Vagina (tissue), 2 donors: ENCODE measurements at regions not wholly inside any gene's neighbourhood (a gene's known extent, or its start where the extent isn't known, plus 50 kb on each side); places are given as distances from the start of the nearest gene placed in this dataset.

Experiments
- CTCF ChIP-seq, 3 experiments: fragments of 450-650 bp in 2 of 3; fragments of 200-600 bp in 1 of 3; sonication (generic) in 1 of 3; IDR thresholded peaks; one replicate each; pipeline ENCODE4 v1.5.1; 2017 to 2019; ENCODE audit warnings: antibody characterized with exemption in 3 of 3, mild to moderate bottlenecking in 2 of 3, moderate library complexity in 2 of 3
- POLR2A ChIP-seq, 2 donors: fragments of 450-650 bp; IDR thresholded peaks; one replicate each; pipeline ENCODE4 v1.6.1; 2017; ENCODE audit warnings: antibody characterized with exemption in 2 of 2, mild to moderate bottlenecking in 2 of 2, moderate library complexity in 2 of 2

- TF ChIP-seq POLR2A (IDR thresholded peaks at IDR 0.05) (no peak), CTCF (IDR thresholded peaks at IDR 0.05) (no peak)
Observed at GRCh38 chr6:40960742-40961430, 78.1 kb downstream of the UNC5CL start.
